ENCODE measurements at regions not wholly inside any gene's neighbourhood (a gene's known extent, or its start where the extent isn't known, plus 50 kb on each side); places are given as distances from the start of the nearest gene placed in this dataset.

GRCh38 chr5:66540078-66540477 lies 56.1 kb upstream of the MAST4 start:
- DNase-seq (ENCODE audit: low read depth in 2 of 3, low spot score in 1 of 3), result no peak

GRCh38 chr5:66542711-66543110 lies 53.5 kb upstream of the MAST4 start:
- DNase-seq (ENCODE audit: low read depth in 2 of 3, low spot score in 1 of 3), result no peak
